WTC11 (cell line): ENCODE measurements at regions not wholly inside any gene's neighbourhood (a gene's known extent, or its start where the extent isn't known, plus 50 kb on each side); places are given as distances from the start of the nearest gene placed in this dataset.

ENCODE experiments used
- CTCF ChIP-seq: fragments of 200-600 bp; IDR thresholded peaks from 2 replicates; pipeline ENCODE4 v1.8.0; 2022; ENCODE audit warnings: antibody characterized with exemption
- FOXJ3 ChIP-seq: sonication (generic); formaldehyde crosslinking; IDR thresholded peaks from 2 replicates; pipeline ENCODE4 v1.9.0; 2021; ENCODE audit warnings: missing genetic modification reagents, mild to moderate bottlenecking, borderline replicate concordance

DNA sequence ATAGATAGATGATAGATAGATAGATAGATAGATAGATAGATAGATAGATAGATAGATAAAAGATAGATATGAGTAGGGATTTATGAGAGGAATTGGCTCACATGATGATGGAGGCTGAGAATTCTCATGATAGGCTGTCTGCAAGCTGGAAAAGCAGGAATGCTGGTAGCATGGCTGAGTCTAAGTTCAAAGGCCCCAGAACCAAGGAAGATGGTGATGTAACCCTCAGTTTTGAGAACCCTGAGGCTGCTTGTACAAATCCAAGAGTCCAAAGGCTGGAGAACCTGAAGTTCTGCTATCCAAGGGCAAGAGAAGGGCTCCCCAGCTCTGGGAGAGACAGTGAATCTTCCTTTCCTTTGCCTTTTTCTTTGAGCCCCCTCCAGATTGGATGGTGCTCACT lies 210.8 kb downstream of the RFPL4B start:
- no peak for TF ChIP-seq FOXJ3 (CRISPR knock-in tag)
- no peak for TF ChIP-seq CTCF
